ENCODE measurements at regions not wholly inside any gene's neighbourhood (a gene's known extent, or its start where the extent isn't known, plus 50 kb on each side); places are given as distances from the start of the nearest gene placed in this dataset.
"Not testable (repeated sequence)": the region's sequence is repeated elsewhere in the genome, so short reads cannot be mapped to it uniquely, and the experiment has no call there.

DNA sequence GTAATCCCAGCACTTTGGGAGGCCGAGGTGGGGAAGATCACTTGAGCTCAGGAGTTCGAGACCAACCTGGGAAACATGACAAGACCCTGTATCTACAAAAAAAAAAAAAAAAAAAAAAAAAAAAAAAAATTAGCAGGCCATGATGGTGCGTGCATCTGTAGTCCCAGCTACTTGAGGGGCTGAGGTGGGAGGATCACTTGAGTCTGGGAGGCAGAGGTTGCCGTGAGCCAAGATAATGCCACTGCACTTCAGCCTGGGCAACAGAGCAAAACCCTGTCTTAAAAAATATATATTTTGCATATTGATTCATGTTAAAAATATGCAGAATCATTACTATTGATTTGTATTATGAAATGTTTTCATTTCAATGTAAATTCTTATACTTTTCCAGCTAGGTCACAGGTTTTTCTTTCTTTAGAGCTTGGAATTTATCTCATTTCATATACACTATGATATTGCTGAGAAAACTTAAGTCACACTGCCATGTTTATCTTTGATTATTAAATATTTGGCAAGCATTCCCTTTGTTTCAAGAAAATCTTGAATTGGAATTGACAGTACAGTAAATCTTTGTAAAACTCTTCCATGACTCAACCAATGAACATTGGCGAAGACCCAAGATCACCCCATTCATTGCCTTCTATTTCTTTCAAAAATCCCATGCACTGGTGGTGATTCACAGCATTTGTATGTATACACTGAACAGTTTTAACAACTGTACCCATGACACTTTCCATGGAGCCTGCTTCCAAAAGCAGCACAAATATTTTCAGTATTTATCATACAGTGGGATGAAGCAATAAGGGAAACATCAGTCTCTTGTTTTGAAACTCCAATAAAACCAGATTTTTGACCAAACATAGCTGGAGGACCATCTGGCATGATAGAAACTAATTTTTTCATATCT lies 83.5 kb upstream of the TNRC6A start:
- no peak overlapping the region for H3K4me3 ChIP-seq (ENCODE audit: low read depth, low read length)
- DNase-seq (ENCODE audit: low read depth, low spot score): peak; percentile 99
- TF ChIP-seq, protein P1, sequence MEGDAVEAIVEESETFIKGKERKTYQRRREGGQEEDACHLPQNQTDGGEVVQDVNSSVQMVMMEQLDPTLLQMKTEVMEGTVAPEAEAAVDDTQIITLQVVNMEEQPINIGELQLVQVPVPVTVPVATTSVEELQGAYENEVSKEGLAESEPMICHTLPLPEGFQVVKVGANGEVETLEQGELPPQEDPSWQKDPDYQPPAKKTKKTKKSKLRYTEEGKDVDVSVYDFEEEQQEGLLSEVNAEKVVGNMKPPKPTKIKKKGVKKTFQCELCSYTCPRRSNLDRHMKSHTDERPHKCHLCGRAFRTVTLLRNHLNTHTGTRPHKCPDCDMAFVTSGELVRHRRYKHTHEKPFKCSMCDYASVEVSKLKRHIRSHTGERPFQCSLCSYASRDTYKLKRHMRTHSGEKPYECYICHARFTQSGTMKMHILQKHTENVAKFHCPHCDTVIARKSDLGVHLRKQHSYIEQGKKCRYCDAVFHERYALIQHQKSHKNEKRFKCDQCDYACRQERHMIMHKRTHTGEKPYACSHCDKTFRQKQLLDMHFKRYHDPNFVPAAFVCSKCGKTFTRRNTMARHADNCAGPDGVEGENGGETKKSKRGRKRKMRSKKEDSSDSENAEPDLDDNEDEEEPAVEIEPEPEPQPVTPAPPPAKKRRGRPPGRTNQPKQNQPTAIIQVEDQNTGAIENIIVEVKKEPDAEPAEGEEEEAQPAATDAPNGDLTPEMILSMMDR (IDR thresholded peaks at IDR 0.05; ENCODE audit: low read depth, low read length): no peak
- in situ Hi-C loops (cut with HindIII; ENCODE audit: low sequenced_read_pairs): no loop called here

DNA sequence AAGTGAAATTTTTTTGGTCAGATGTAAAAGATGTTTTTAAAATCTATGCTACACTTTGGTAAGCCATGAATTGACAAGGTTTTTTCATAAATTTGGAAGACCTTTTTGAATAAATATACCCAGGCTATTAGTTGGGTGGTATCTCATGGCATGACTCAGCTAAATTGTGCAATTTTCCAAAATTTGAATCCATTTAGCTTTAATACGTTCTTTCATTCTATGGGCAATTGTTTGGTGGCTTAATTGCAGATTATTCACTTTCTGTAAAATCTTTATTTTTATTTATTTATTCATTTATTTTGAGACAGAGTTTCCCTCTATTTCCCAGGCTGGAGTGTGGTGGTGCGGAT lies 82.8 kb upstream of the TNRC6A start:
- no peak for DNase-seq (ENCODE audit: low read depth, low spot score)
- in situ Hi-C loops (cut with HindIII; ENCODE audit: low sequenced_read_pairs): no loop called here
- H3K4me3 ChIP-seq (ENCODE audit: low read depth, low read length): no peak overlapping the region
- TF ChIP-seq, protein P1 (IDR thresholded peaks at IDR 0.05; ENCODE audit: low read depth, low read length): no peak

DNA sequence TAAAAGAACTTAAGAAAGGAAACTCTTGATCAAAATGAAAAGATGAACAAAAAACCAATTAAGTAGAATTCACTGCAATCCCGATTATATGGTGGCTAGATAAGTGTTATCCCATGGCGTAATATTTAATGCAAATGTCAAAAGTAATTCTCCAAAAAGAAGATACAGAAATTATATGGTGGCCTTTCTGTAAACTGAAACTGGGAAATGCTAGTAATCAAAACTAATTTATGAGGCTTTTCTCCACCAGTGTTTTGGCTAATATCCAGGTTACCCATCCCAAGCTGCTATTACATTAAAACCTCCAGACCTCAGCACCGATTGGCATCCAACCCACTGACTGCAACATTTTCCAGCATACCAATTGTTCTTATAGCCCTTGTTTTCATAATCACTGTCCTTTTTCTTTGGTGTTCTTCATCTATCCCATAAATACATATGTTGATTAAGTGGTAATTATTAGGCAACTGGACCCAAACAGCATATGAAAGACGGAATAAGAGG lies 77.2 kb upstream of the TNRC6A start:
- in situ Hi-C loops (cut with HindIII; ENCODE audit: low sequenced_read_pairs): no loop called here
- TF ChIP-seq, protein P1 (IDR thresholded peaks at IDR 0.05; ENCODE audit: low read depth, low read length): no peak
- no peak overlapping the region for H3K4me3 ChIP-seq (ENCODE audit: low read depth, low read length)
- DNase-seq (ENCODE audit: low read depth, low spot score): no peak

DNA sequence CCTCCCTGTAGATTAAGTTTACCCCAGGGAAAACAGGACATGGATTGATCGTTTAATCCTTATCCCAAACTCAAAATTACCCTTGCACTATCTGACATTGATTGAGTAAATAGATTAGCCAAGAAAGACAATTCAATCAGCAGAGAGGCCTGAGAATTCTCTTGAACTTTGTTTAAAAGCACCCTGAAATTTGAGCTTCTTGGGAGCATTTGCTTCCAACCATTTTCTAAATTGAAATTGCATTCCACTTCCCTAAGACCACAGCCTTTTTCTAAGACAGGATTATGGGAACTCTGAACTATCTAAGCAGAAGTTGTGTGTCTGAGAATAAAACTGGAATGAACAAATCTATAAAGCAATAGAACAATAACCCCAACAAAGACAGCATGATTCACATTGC lies 76.6 kb upstream of the TNRC6A start:
- TF ChIP-seq, protein P1 (IDR thresholded peaks at IDR 0.05; ENCODE audit: low read depth, low read length): no peak
- no peak overlapping the region for H3K4me3 ChIP-seq (ENCODE audit: low read depth, low read length)
- peak; percentile 24 for DNase-seq (ENCODE audit: low read depth, low spot score)
- in situ Hi-C loops (cut with HindIII; ENCODE audit: low sequenced_read_pairs): no loop called here

DNA sequence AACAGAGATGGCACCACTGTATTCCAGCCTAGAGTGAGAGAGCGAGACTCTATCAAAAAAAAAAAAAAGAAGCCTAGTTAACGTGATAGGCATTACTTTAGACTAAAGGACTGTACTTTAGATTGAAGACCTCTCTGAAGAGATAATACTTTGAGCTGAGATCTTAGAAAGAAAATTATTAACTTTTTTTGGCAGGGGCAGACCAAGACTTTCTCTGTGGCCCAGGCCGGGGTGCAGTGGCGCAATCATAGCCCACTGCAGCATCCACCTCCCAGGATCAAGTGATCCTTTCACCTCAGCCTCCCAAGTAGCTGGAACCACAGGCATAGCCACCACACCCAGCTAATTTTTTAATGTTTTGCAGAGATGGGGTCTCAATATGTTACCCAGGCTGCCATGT lies 75.7 kb upstream of the TNRC6A start:
- in situ Hi-C loops (cut with HindIII; ENCODE audit: low sequenced_read_pairs): no loop called here
- TF ChIP-seq, protein P1 (IDR thresholded peaks at IDR 0.05; ENCODE audit: low read depth, low read length): no peak
- no peak for DNase-seq (ENCODE audit: low read depth, low spot score)
- H3K4me3 ChIP-seq (ENCODE audit: low read depth, low read length): no peak overlapping the region

DNA sequence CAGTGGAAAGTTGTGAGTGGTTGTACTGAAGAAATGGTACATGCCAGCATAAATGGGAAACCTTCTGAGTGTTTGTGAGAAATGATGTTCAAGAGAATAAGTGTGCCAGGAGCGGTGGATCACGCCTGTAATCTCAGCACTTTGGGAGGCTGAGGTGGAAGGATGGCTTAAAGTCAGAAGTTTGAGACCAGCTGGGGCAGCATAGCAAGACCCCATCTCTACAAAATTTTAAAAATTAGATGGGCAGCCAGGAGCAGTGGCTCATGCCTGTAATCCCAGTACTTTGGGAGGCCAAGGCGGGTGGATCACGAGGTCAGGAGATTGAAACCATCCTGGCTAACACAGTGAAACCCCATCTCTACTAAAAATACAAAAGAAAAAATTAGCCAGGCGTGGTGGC lies 63.5 kb upstream of the TNRC6A start:
- in situ Hi-C loops (cut with HindIII; ENCODE audit: low sequenced_read_pairs); H3K4me3 ChIP-seq (ENCODE audit: low read depth, low read length); DNase-seq (ENCODE audit: low read depth, low spot score): not testable (repeated sequence)

DNA sequence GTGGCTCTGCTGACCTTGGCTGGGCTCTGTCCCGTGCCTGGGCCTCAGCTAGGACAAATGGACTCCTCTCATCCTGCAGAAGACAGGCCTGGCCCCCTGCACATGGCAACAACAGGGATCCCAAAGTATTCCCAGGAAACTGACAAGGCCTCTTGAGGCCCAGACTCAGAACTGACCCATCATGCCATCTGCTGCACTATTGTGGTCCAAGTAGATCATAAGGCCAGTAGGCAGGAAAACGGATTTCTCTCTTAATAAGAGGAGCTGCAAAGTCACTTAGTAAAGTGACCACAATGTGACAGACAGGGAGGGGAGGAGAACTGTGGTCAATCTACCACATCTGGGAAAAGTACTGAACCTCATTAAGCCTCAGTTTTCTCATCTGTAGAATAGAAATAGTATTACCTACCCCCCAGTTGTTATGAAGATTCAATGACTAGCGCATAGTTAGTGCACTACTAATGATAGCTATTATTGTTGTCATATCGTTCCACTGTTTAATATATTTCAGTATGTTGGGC lies 62.1 kb upstream of the TNRC6A start:
- TF ChIP-seq, protein P1 (IDR thresholded peaks at IDR 0.05; ENCODE audit: low read depth, low read length): no peak
- H3K4me3 ChIP-seq (ENCODE audit: low read depth, low read length): no peak overlapping the region
- in situ Hi-C loops (cut with HindIII; ENCODE audit: low sequenced_read_pairs): no loop called here
- DNase-seq (ENCODE audit: low read depth, low spot score): no peak

Data from astrocyte of the spinal cord (primary cell).